GM23248 (cell line): ENCODE measurements at regions not wholly inside any gene's neighbourhood (a gene's known extent, or its start where the extent isn't known, plus 50 kb on each side); places are given as distances from the start of the nearest gene placed in this dataset.

Experiments
- DNase-seq: peaks from one replicate; pipeline ENCODE4 v3.0.0-alpha.2; 2015
- H2AFZ ChIP-seq: fragments of 200-600 bp; sonication (generic); 2 replicates; pipeline ENCODE4 v1.6.1; 2016; ENCODE audit warnings: antibody characterized with exemption
- H3F3A ChIP-seq: fragments of 200-600 bp; sonication (generic); 2 replicates; pipeline ENCODE4 v1.6.1; 2016; ENCODE audit warnings: mild to moderate bottlenecking, antibody characterized with exemption, mixed run types; ENCODE audit not compliant: insufficient read depth
- H3K27ac ChIP-seq: fragments of 200-600 bp; sonication (generic); 2 replicates; pipeline ENCODE4 v1.5.1; 2016; ENCODE audit warnings: mild to moderate bottlenecking
- H3K27me3 ChIP-seq: fragments of 200-600 bp; sonication (generic); replicated peaks from 2 replicates; pipeline ENCODE4 v1.6.1; 2016; ENCODE audit warnings: mild to moderate bottlenecking; ENCODE audit not compliant: insufficient read depth
- H3K36me3 ChIP-seq: fragments of 200-600 bp; sonication (generic); 2 replicates; pipeline ENCODE4 v1.6.1; 2016; ENCODE audit warnings: low read depth, mild to moderate bottlenecking
- H3K4me1 ChIP-seq: fragments of 200-600 bp; sonication (generic); 2 replicates; pipeline ENCODE4 v1.6.1; 2016; ENCODE audit warnings: mild to moderate bottlenecking; ENCODE audit not compliant: insufficient read depth
- H3K4me2 ChIP-seq: fragments of 200-600 bp; sonication (generic); one replicate; pipeline ENCODE4 v1.6.1; 2016; ENCODE audit warnings: mild to moderate bottlenecking; ENCODE audit not compliant: unreplicated experiment
- H3K4me3 ChIP-seq: fragments of 200-600 bp; sonication (generic); 2 replicates; pipeline ENCODE4 v1.5.1; 2016; ENCODE audit warnings: mild to moderate bottlenecking
- H3K79me2 ChIP-seq: fragments of 200-600 bp; sonication (generic); 2 replicates; pipeline ENCODE4 v1.6.1; 2016; ENCODE audit warnings: mild to moderate bottlenecking; ENCODE audit not compliant: insufficient read depth
- H3K9ac ChIP-seq: fragments of 200-600 bp; sonication (generic); 2 replicates; pipeline ENCODE4 v1.6.1; 2016; ENCODE audit warnings: mild to moderate bottlenecking
- H3K9me2 ChIP-seq: fragments of 200-600 bp; sonication (generic); 2 replicates; pipeline ENCODE4 v1.6.1; 2016; ENCODE audit warnings: mixed run types, mild to moderate bottlenecking, moderate library complexity; ENCODE audit not compliant: insufficient read depth
- H3K9me3 ChIP-seq: fragments of 200-600 bp; sonication (generic); one replicate; pipeline ENCODE4 v1.6.1; 2017; ENCODE audit warnings: low read depth
- H4K20me1 ChIP-seq: fragments of 200-600 bp; sonication (generic); 2 replicates; pipeline ENCODE4 v1.6.0; 2016; ENCODE audit not compliant: insufficient read depth
- EZH2 ChIP-seq: fragments of 200-600 bp; sonication (generic); IDR thresholded peaks from 2 replicates; pipeline ENCODE4 v1.6.1; 2018; ENCODE audit warnings: antibody characterized with exemption, mild to moderate bottlenecking; ENCODE audit not compliant: insufficient read depth, poor library complexity, severe bottlenecking
- EZH2phosphoT487 ChIP-seq: fragments of 200-600 bp; sonication (generic); IDR thresholded peaks from 2 replicates; pipeline ENCODE4 v1.6.1; 2018; ENCODE audit warnings: antibody characterized with exemption, moderate library complexity, mild to moderate bottlenecking, low read depth; ENCODE audit not compliant: insufficient read depth
- whole genome bisulfite sequencing, 2 experiments: methylation state at CpG; one replicate each; pipeline ENCODE4 v1.1.6; 2015 to 2017; ENCODE audit warnings: low lambda C conversion rate in 2 of 2, low coverage in 1 of 2; ENCODE audit errors: missing lambda C conversion rate in 2 of 2; 5-methylcytosine and 5-hydroxymethylcytosine counted together
- in situ Hi-C: fragments of 300-500 bp; cut with MboI; formaldehyde crosslinking; loops from 2 replicates; pipeline ENCODE4 v1.15.0; 2020

DNA sequence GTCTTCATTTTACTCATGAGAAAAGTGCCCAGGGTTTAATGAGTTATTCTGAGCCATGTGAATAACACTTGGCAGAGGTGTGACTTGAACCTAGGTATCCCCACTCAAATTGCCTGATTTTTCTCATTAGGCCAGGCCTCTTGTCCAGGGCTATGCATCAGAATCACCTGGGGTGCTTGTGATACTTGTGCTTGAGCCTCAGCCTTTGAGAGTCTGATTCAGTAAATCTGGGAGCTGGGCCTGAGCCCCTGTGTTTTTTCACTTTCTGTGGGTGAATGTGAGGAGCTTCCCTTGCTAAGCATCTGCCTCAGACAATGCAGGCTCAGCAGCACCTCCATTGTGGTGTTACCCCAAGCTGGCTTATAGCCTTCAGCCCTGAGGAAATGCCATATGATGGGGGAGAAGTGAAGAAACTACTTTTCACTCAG, 127.1 kb downstream of the S1PR1 start:
- Histone ChIP-seq H3K27me3 (peaks cover 1% of the 10 kb centered on the region; the same call in 1 of the 2 replicates), H3K79me2 (no peaks in the 10 kb centered on the region), H3K4me2 (no peak overlapping the region), H3K4me1 (peaks cover 23% of the 10 kb centered on the region), H3K36me3 (no peaks in the 10 kb centered on the region), H2AFZ (no peak overlapping the region), H3F3A (peaks cover 21% of the 10 kb centered on the region), H3K9me3 (no peaks in the 10 kb centered on the region), H3K9ac (no peak overlapping the region), H4K20me1 (no peaks in the 10 kb centered on the region), H3K4me3 (no peak overlapping the region), H3K9me2 (no peaks in the 10 kb centered on the region), H3K27ac (no peak overlapping the region)
- TF ChIP-seq EZH2phosphoT487 (no peak), EZH2 (no peak)
- DNase-seq = no peak
- in situ Hi-C loops = no loop called here

DNA sequence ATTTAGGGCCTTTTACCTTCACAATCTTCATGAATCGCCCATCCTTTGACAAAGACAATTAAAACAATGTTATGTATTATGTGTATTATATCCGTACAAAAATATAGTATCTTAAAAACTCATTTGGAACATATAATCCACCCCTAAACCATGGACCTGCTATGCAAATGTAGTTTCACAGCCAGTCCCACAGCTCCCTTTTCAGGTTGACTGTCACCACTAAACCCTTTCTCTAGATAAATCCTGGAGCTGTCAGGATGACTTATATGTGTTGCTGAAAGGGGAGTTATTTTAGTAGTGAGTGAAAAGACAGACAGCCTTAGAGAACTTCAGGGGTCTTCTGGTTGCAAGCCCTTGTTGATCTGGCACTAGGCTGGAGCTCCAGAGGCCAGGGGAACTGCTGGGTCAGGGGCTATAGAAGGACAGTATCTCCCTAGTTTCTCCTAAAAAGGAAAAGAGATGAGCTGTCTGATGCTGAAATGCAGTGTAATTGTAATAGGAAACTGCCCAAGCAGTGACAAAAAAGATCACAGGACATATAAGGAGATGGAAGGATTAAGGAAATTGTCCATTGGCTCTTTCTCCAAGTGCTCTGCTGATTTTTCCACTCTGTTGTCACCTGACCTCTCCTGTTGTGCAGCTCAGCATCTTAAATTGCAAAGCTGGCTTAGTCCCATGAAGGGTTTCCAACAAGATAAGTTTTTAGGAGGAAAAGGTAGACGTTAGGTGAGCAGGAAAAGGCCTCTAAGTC, 127.7 kb downstream of the S1PR1 start:
- H3K9ac ChIP-seq = no peak overlapping the region
- in situ Hi-C loops = no loop called here
- H3K27me3 ChIP-seq = no peaks in the 10 kb centered on the region; the same call in 1 of the 2 replicates
- H3K4me3 ChIP-seq = no peak overlapping the region
- H3K36me3 ChIP-seq = no peaks in the 10 kb centered on the region
- no peaks in the 10 kb centered on the region for H3K79me2 ChIP-seq
- no peak overlapping the region for H3K4me2 ChIP-seq
- H3F3A ChIP-seq = peaks cover 21% of the 10 kb centered on the region
- 79 to 85% methylated on average over 3 of the region's 3 CpGs for WGBS, 2 experiments
- no peak overlapping the region for H2AFZ ChIP-seq
- peak overlapping the region; percentile 30; the same call in 1 of the 2 replicates for H3K27ac ChIP-seq
- TF ChIP-seq EZH2phosphoT487 (no peak), EZH2 (no peak)
- no peaks in the 10 kb centered on the region for H3K9me2 ChIP-seq
- no peaks in the 10 kb centered on the region for H3K9me3 ChIP-seq
- DNase-seq = peak; percentile 20
- no peaks in the 10 kb centered on the region for H4K20me1 ChIP-seq
- H3K4me1 ChIP-seq = peaks cover 23% of the 10 kb centered on the region

DNA sequence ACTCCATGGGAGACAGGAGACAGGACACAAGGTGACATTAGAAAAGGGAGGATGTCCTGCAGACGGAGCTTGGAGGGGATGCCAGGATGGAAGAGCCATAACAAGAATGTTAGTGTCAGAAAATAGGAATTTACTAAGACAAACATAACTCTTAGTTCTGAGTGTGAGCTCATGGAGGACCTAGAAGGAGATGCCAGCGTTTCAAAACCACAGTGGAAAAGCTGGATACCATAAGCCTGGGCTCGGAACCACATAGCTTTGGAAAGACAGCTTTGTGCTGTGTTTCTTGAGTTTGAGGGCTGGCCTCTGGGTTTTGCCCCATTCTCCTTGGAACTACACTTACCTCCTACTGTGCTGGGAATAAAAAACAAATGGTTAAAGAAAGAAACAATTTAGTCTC, 128.4 kb downstream of the S1PR1 start:
- no peaks in the 10 kb centered on the region for H3K36me3 ChIP-seq
- TF ChIP-seq EZH2 = no peak
- TF ChIP-seq EZH2phosphoT487 = no peak
- peak overlapping the region; percentile 13 for H3K4me2 ChIP-seq
- DNase-seq = peak; percentile 62
- H4K20me1 ChIP-seq = no peaks in the 10 kb centered on the region
- no peaks in the 10 kb centered on the region for H3K79me2 ChIP-seq
- no peak overlapping the region for H3K4me3 ChIP-seq
- H3K9me3 ChIP-seq = no peaks in the 10 kb centered on the region
- no peaks in the 10 kb centered on the region for H3K9me2 ChIP-seq
- whole genome bisulfite sequencing, 2 experiments = 31 to 39% methylated on average over 3 of the region's 3 CpGs
- H3F3A ChIP-seq = peaks cover 21% of the 10 kb centered on the region
- H3K27ac ChIP-seq = peak overlapping the region; percentile 30
- in situ Hi-C loops = no loop called here
- no peak overlapping the region for H2AFZ ChIP-seq
- peaks cover 23% of the 10 kb centered on the region for H3K4me1 ChIP-seq
- no peak overlapping the region for H3K9ac ChIP-seq
- no peaks in the 10 kb centered on the region; the same call in 1 of the 2 replicates for H3K27me3 ChIP-seq

- 85 to 99% methylated on average over 2 of the region's 2 CpGs for WGBS, 2 experiments
- peak overlapping the region; percentile 13 for H3K4me2 ChIP-seq
Measured at GRCh38 chr1:101365878-101366277, 129.1 kb downstream of the S1PR1 start.

More at GRCh38 chr1:101365878-101366277, 129.1 kb downstream of the S1PR1 start:
- TF ChIP-seq EZH2 (no peak), EZH2phosphoT487 (no peak)
- no peaks in the 10 kb centered on the region for H3K27me3 ChIP-seq
- H4K20me1 ChIP-seq = no peaks in the 10 kb centered on the region
- in situ Hi-C loops = no loop called here
- no peak overlapping the region for H2AFZ ChIP-seq
- no peaks in the 10 kb centered on the region for H3K79me2 ChIP-seq
- no peak overlapping the region for H3K27ac ChIP-seq
- no peaks in the 10 kb centered on the region for H3K36me3 ChIP-seq
- no peaks in the 10 kb centered on the region for H3K9me2 ChIP-seq
- H3K4me1 ChIP-seq = peaks cover 25% of the 10 kb centered on the region
- no peaks in the 10 kb centered on the region for H3K9me3 ChIP-seq
- H3K4me3 ChIP-seq = no peak overlapping the region
- H3F3A ChIP-seq = peaks cover 21% of the 10 kb centered on the region
- no peak overlapping the region for H3K9ac ChIP-seq
- peak; percentile 7 for DNase-seq
